ENCODE measurements at regions not wholly inside any gene's neighbourhood (a gene's known extent, or its start where the extent isn't known, plus 50 kb on each side); places are given as distances from the start of the nearest gene placed in this dataset.

GRCh38 chr15:69505956-69506556, 53.4 kb downstream of the RPLP1 start:
- intact Hi-C loops (cut with DNase I): no loop called here
- 94 to 96% methylated on average over 9 of the region's 9 CpGs for WGBS, 2 donors
- Histone ChIP-seq H3K9me3 (no peaks in the 10 kb centered on the region), H3K36me3 (no peaks in the 10 kb centered on the region), H3K27me3 (no peaks in the 10 kb centered on the region), H3K27ac (no peak overlapping the region), H3K4me1 (no peaks in the 10 kb centered on the region), H3K4me3 (no peak overlapping the region)
- no peak for DNase-seq
- TF ChIP-seq CTCF (IDR thresholded peaks at IDR 0.05): no peak
- no peak for TF ChIP-seq POLR2AphosphoS5 (IDR thresholded peaks at IDR 0.05)
- TF ChIP-seq EP300 (IDR thresholded peaks at IDR 0.05): no peak
- TF ChIP-seq POLR2A (IDR thresholded peaks at IDR 0.05): no peak

GRCh38 chr15:69508659-69509058, 56.0 kb downstream of the RPLP1 start:
- H3K9me3 ChIP-seq: no peaks in the 10 kb centered on the region
- 80 to 91% methylated on average over 1 of the region's 1 CpG for WGBS, 2 donors
- TF ChIP-seq POLR2A (IDR thresholded peaks at IDR 0.05) (no peak), CTCF (IDR thresholded peaks at IDR 0.05) (no peak), POLR2AphosphoS5 (IDR thresholded peaks at IDR 0.05) (no peak)
- no peaks in the 10 kb centered on the region for H3K27me3 ChIP-seq
- no peak for DNase-seq
- H3K36me3 ChIP-seq: no peaks in the 10 kb centered on the region
- no peak overlapping the region for H3K27ac ChIP-seq
- H3K4me3 ChIP-seq: no peak overlapping the region
- intact Hi-C loops (cut with DNase I): no loop called here
- no peaks in the 10 kb centered on the region for H3K4me1 ChIP-seq

GRCh38 chr15:69509131-69509530, 56.5 kb downstream of the RPLP1 start:
- Histone ChIP-seq H3K36me3 (no peaks in the 10 kb centered on the region), H3K27ac (no peak overlapping the region), H3K9me3 (no peaks in the 10 kb centered on the region), H3K4me1 (no peaks in the 10 kb centered on the region), H3K4me3 (no peak overlapping the region), H3K27me3 (no peaks in the 10 kb centered on the region)
- intact Hi-C loops (cut with DNase I): no loop called here
- WGBS, 2 donors: 73 to 80% methylated on average over 4 of the region's 4 CpGs
- no peak for DNase-seq
- TF ChIP-seq EP300 (IDR thresholded peaks at IDR 0.05) (no peak), POLR2AphosphoS5 (IDR thresholded peaks at IDR 0.05) (no peak), POLR2A (IDR thresholded peaks at IDR 0.05) (no peak), CTCF (IDR thresholded peaks at IDR 0.05) (no peak)

- Histone ChIP-seq H3K27me3 (no peaks in the 10 kb centered on the region), H3K9me3 (no peaks in the 10 kb centered on the region), H3K4me1 (no peaks in the 10 kb centered on the region), H3K36me3 (no peaks in the 10 kb centered on the region), H3K4me3 (no peak overlapping the region), H3K27ac (no peak overlapping the region)
- DNase-seq: no peak
- TF ChIP-seq EP300 (IDR thresholded peaks at IDR 0.05): no peak
- no peak for TF ChIP-seq POLR2AphosphoS5 (IDR thresholded peaks at IDR 0.05)
- no peak for TF ChIP-seq CTCF (IDR thresholded peaks at IDR 0.05)
- TF ChIP-seq POLR2A (IDR thresholded peaks at IDR 0.05): no peak
- intact Hi-C loops (cut with DNase I): no loop called here
Measured at GRCh38 chr15:69510556-69510955, 57.9 kb downstream of the RPLP1 start.

DNA sequence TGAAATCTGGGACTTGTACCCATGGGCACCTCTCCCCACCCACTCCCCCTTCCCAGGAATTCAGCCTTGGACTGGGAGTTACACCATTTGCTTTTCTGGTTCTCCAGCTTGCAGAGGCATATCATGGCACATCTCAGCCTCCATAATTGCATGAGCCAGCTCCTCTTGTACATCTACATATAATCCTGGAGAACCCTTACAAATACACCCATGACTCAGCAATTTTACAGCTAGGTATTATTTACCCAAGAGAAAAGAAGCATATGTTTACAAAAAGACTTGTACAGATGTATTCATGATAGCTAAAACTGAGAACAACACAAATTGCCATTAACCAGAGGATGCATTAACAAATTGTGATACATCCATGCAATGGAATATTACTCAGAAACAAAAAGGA, 58.4 kb downstream of the RPLP1 start:
- TF ChIP-seq CTCF (IDR thresholded peaks at IDR 0.05) (no peak), POLR2AphosphoS5 (IDR thresholded peaks at IDR 0.05) (no peak), POLR2A (IDR thresholded peaks at IDR 0.05) (no peak), EP300 (IDR thresholded peaks at IDR 0.05) (no peak)

More for the DNA sequence above, 58.4 kb downstream of the RPLP1 start:
- Histone ChIP-seq H3K36me3 (no peaks in the 10 kb centered on the region), H3K4me3 (no peak overlapping the region), H3K4me1 (no peaks in the 10 kb centered on the region), H3K9me3 (no peaks in the 10 kb centered on the region), H3K27me3 (no peaks in the 10 kb centered on the region), H3K27ac (no peak overlapping the region)
- intact Hi-C loops (cut with DNase I): no loop called here
- DNase-seq: no peak

Data from sigmoid colon (tissue), 6 donors.